ENCODE measurements at regions not wholly inside any gene's neighbourhood (a gene's known extent, or its start where the extent isn't known, plus 50 kb on each side); places are given as distances from the start of the nearest gene placed in this dataset.

GRCh38 chr3:72658466-72659100 is 189.7 kb downstream of the SHQ1 start:
- Mint-ChIP-seq H3K27ac (no peak overlapping the region), H3K4me1 (peaks cover 13% of the 10 kb centered on the region), H3K9me3 (no peaks in the 10 kb centered on the region; the same call in 1 of the 3 replicates), H3K27me3 (ENCODE audit: insufficient read depth, low read depth, poor library complexity) (peaks cover 8% of the 10 kb centered on the region), H3K36me3 (ENCODE audit: low read depth) (no peaks in the 10 kb centered on the region), H3K4me3 (no peak overlapping the region)
- TF ChIP-seq CTCF (conservative IDR thresholded peaks at IDR 0.05; ENCODE audit: low read depth in 2 of 2) (no peak), ZNF114 (CRISPR knock-in tag; IDR thresholded peaks at IDR 0.05) (no peak), STAT1 (IDR thresholded peaks at IDR 0.05; ENCODE audit: unreplicated experiment) (no peak), REST (IDR thresholded peaks at IDR 0.05; ENCODE audit: unreplicated experiment) (no peak), NANOG (IDR thresholded peaks at IDR 0.05; ENCODE audit: borderline replicate concordance) (no peak), EZH2 (IDR thresholded peaks at IDR 0.05; ENCODE audit: low read depth, unreplicated experiment) (no peak), ETS1 (IDR thresholded peaks at IDR 0.05) (no peak), ZNF462 (CRISPR knock-in tag; IDR thresholded peaks at IDR 0.05) (no peak), JUNB (IDR thresholded peaks at IDR 0.05; ENCODE audit: unreplicated experiment) (no peak), POLR2AphosphoS5 (IDR thresholded peaks at IDR 0.05; ENCODE audit: low read depth) (no peak), CREB1 (CRISPR knock-in tag; IDR thresholded peaks at IDR 0.05; ENCODE audit: low read depth) (no peak), EZH2phosphoT487 (IDR thresholded peaks at IDR 0.05; ENCODE audit: unreplicated experiment) (no peak), ZNF331 (CRISPR knock-in tag; IDR thresholded peaks at IDR 0.05; ENCODE audit: low read depth) (no peak)
- no peak overlapping the region for H3K27ac ChIP-seq (ENCODE audit: low read depth)
- no peaks in the 10 kb centered on the region for H3K27me3 ChIP-seq (ENCODE audit: insufficient read depth)
- no peak for ATAC-seq
- no peak overlapping the region for H2AFZ ChIP-seq
- H3K4me1 ChIP-seq (ENCODE audit: insufficient read depth): peaks cover 4% of the 10 kb centered on the region; the same call in 1 of the 2 replicates
- no peaks in the 10 kb centered on the region for H4K20me1 ChIP-seq (replicated peaks; ENCODE audit: insufficient read depth)
- H3K9me2 ChIP-seq (ENCODE audit: insufficient read depth): peaks cover 3% of the 10 kb centered on the region; the same call in 1 of the 2 replicates
- H3K4me2 ChIP-seq: no peak overlapping the region
- H3K79me2 ChIP-seq (replicated peaks; ENCODE audit: insufficient read depth): no peaks in the 10 kb centered on the region
- no peaks in the 10 kb centered on the region for H3K36me3 ChIP-seq (ENCODE audit: insufficient read depth)
- H3F3A ChIP-seq (replicated peaks; ENCODE audit: low read depth): no peaks in the 10 kb centered on the region
- no peak for DNase-seq (ENCODE audit: low spot score)
- no peak overlapping the region for H3K4me3 ChIP-seq
